ENCODE measurements at regions not wholly inside any gene's neighbourhood (a gene's known extent, or its start where the extent isn't known, plus 50 kb on each side); places are given as distances from the start of the nearest gene placed in this dataset.
A peak's percentile ranks its signal among the peaks of the same experiment; 100 is the strongest.

- 21% methylated on average over 1 of the region's 1 CpG for WGBS
- no peak for DNase-seq (ENCODE audit: low spot score)
Observed at GRCh38 chr6:51514748-51515402, 572.5 kb downstream of the PKHD1 start.

GRCh38 chr6:51526049-51526448, 561.4 kb downstream of the PKHD1 start:
- no peak for DNase-seq (ENCODE audit: low spot score)
- 96% methylated on average over 3 of the region's 3 CpGs for WGBS
- Histone ChIP-seq H3K27me3 (replicated peaks; ENCODE audit: insufficient read depth) (no peaks in the 10 kb centered on the region), H3K27ac (no peak overlapping the region), H3K4me1 (replicated peaks) (no peaks in the 10 kb centered on the region), H3K4me3 (no peak overlapping the region), H3K9me3 (no peaks in the 10 kb centered on the region), H3K36me3 (no peaks in the 10 kb centered on the region)
- no peak for TF ChIP-seq POLR2A (IDR thresholded peaks at IDR 0.05)
- no peak for TF ChIP-seq CTCF (IDR thresholded peaks at IDR 0.05)
- intact Hi-C loops (cut with DNase I): no loop called here

More at GRCh38 chr6:51514748-51515402, 572.5 kb downstream of the PKHD1 start:
- Histone ChIP-seq H3K36me3 (no peaks in the 10 kb centered on the region), H3K4me3 (no peak overlapping the region), H3K4me1 (replicated peaks) (no peaks in the 10 kb centered on the region), H3K27me3 (replicated peaks; ENCODE audit: insufficient read depth) (no peaks in the 10 kb centered on the region), H3K9me3 (no peaks in the 10 kb centered on the region), H3K27ac (no peak overlapping the region)
- intact Hi-C loops (cut with DNase I): no loop called here
- no peak for TF ChIP-seq POLR2A (IDR thresholded peaks at IDR 0.05)
- peak in 2 of 4 experiments; percentile 6 to 35 for TF ChIP-seq CTCF (IDR thresholded peaks at IDR 0.05)
- no peak for TF ChIP-seq POLR2AphosphoS5 (IDR thresholded peaks at IDR 0.05)

GRCh38 chr6:51526922-51527321, 560.5 kb downstream of the PKHD1 start:
- TF ChIP-seq POLR2AphosphoS5 (IDR thresholded peaks at IDR 0.05) (no peak), POLR2A (IDR thresholded peaks at IDR 0.05) (no peak), CTCF (IDR thresholded peaks at IDR 0.05) (no peak)
- H3K27me3 ChIP-seq (replicated peaks; ENCODE audit: insufficient read depth): no peaks in the 10 kb centered on the region
- intact Hi-C loops (cut with DNase I): no loop called here
- no peaks in the 10 kb centered on the region for H3K36me3 ChIP-seq
- no peak overlapping the region for H3K27ac ChIP-seq
- no peak for DNase-seq (ENCODE audit: low spot score)
- H3K4me3 ChIP-seq: no peak overlapping the region
- 64% methylated on average over 5 of the region's 5 CpGs for WGBS
- no peaks in the 10 kb centered on the region for H3K9me3 ChIP-seq
- no peaks in the 10 kb centered on the region for H3K4me1 ChIP-seq (replicated peaks)

GRCh38 chr6:51528556-51528955, 558.9 kb downstream of the PKHD1 start:
- no peak for TF ChIP-seq CTCF (IDR thresholded peaks at IDR 0.05)
- no peak for TF ChIP-seq POLR2A (IDR thresholded peaks at IDR 0.05)
- TF ChIP-seq POLR2AphosphoS5 (IDR thresholded peaks at IDR 0.05): no peak
- H3K27ac ChIP-seq: no peak overlapping the region
- H3K4me3 ChIP-seq: no peak overlapping the region
- H3K27me3 ChIP-seq (replicated peaks; ENCODE audit: insufficient read depth): no peaks in the 10 kb centered on the region
- H3K9me3 ChIP-seq: no peaks in the 10 kb centered on the region
- 91% methylated on average over 1 of the region's 1 CpG for WGBS
- intact Hi-C loops (cut with DNase I): no loop called here
- no peaks in the 10 kb centered on the region for H3K36me3 ChIP-seq
- DNase-seq (ENCODE audit: low spot score): no peak
- H3K4me1 ChIP-seq (replicated peaks): no peaks in the 10 kb centered on the region

GRCh38 chr6:51529240-51529639, 558.2 kb downstream of the PKHD1 start:
- DNase-seq (ENCODE audit: low spot score): no peak
- intact Hi-C loops (cut with DNase I): no loop called here
- no peaks in the 10 kb centered on the region for H3K36me3 ChIP-seq
- H3K4me1 ChIP-seq (replicated peaks): no peaks in the 10 kb centered on the region
- no peaks in the 10 kb centered on the region for H3K9me3 ChIP-seq
- TF ChIP-seq CTCF (IDR thresholded peaks at IDR 0.05): no peak
- TF ChIP-seq POLR2A (IDR thresholded peaks at IDR 0.05): no peak
- TF ChIP-seq POLR2AphosphoS5 (IDR thresholded peaks at IDR 0.05): no peak
- H3K27ac ChIP-seq: no peak overlapping the region
- no peak overlapping the region for H3K4me3 ChIP-seq
- WGBS: 63% methylated on average over 1 of the region's 1 CpG
- H3K27me3 ChIP-seq (replicated peaks; ENCODE audit: insufficient read depth): no peaks in the 10 kb centered on the region

Measured in prostate gland (tissue), 2 donors.